SK-N-SH (cell line): ENCODE measurements at regions not wholly inside any gene's neighbourhood (a gene's known extent, or its start where the extent isn't known, plus 50 kb on each side); places are given as distances from the start of the nearest gene placed in this dataset.

Experiments
- CTCF ChIP-seq: fragments of 200-600 bp; sonication (generic); IDR thresholded peaks from 2 replicates; pipeline ENCODE4 v1.6.1; 2017; ENCODE audit warnings: antibody characterized with exemption, mild to moderate bottlenecking, moderate library complexity
- TAF1 ChIP-seq: IDR thresholded peaks from 2 replicates; pipeline ENCODE4 v1.6.1; 2012; ENCODE audit warnings: low read depth, mild to moderate bottlenecking, low read length, moderate library complexity, borderline replicate concordance
- YY1 ChIP-seq: IDR thresholded peaks from 2 replicates; pipeline ENCODE4 v1.4.0; 2012; ENCODE audit warnings: low read depth, mild to moderate bottlenecking
- TF ChIP-seq, protein P1 (sequence below): IDR thresholded peaks from 2 replicates; pipeline ENCODE4 v1.6.1; 2012; ENCODE audit warnings: mild to moderate bottlenecking, low read depth, low read length, moderate library complexity

DNA sequence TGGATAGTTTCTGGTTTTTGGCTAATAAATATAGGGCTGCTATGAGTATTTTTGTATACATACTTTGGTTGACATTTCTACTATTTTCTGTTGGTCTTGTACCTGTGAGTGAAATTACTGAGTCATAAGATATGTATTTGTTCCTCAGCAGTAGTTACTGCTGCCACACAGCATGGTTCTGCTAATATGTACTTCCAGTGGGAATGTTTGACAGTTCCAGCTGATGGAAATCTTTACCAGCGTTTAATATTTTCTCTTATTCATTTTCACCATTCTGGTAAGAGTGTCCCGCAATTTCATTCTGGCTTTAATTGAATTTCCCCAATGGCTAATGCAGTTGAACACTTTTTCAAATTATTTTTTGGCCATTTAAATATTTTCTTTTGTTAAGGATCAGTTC is 57.9 kb upstream of the IL1R1 start:
- no peak for TF ChIP-seq CTCF
- no peak for TF ChIP-seq YY1
- TF ChIP-seq, protein P1, sequence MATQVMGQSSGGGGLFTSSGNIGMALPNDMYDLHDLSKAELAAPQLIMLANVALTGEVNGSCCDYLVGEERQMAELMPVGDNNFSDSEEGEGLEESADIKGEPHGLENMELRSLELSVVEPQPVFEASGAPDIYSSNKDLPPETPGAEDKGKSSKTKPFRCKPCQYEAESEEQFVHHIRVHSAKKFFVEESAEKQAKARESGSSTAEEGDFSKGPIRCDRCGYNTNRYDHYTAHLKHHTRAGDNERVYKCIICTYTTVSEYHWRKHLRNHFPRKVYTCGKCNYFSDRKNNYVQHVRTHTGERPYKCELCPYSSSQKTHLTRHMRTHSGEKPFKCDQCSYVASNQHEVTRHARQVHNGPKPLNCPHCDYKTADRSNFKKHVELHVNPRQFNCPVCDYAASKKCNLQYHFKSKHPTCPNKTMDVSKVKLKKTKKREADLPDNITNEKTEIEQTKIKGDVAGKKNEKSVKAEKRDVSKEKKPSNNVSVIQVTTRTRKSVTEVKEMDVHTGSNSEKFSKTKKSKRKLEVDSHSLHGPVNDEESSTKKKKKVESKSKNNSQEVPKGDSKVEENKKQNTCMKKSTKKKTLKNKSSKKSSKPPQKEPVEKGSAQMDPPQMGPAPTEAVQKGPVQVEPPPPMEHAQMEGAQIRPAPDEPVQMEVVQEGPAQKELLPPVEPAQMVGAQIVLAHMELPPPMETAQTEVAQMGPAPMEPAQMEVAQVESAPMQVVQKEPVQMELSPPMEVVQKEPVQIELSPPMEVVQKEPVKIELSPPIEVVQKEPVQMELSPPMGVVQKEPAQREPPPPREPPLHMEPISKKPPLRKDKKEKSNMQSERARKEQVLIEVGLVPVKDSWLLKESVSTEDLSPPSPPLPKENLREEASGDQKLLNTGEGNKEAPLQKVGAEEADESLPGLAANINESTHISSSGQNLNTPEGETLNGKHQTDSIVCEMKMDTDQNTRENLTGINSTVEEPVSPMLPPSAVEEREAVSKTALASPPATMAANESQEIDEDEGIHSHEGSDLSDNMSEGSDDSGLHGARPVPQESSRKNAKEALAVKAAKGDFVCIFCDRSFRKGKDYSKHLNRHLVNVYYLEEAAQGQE, result no peak
- no peak for TF ChIP-seq TAF1
